ENCODE measurements at regions not wholly inside any gene's neighbourhood (a gene's known extent, or its start where the extent isn't known, plus 50 kb on each side); places are given as distances from the start of the nearest gene placed in this dataset.

GRCh38 chr11:111123463-111124398 lies 121.8 kb upstream of the POU2AF2 start:
- DNase-seq (peak; percentile 23), ATAC-seq (replicated peaks) (peak; percentile 94 to 99)
- Mint-ChIP-seq H3K36me3 (no peaks in the 10 kb centered on the region), H3K4me1 (peaks cover 18 to 29% of the 10 kb centered on the region in 2 donors), H3K27ac (peak overlapping the region; percentile 34), H3K4me3 (no peak overlapping the region), H3K9me3 (no peaks in the 10 kb centered on the region), H3K27me3 (peaks cover 0 to 4% of the 10 kb centered on the region in 2 donors)

- Mint-ChIP-seq H3K27me3 (peaks cover 0 to 4% of the 10 kb centered on the region in 2 donors), H3K27ac (no peak overlapping the region), H3K4me1 (peaks cover 20 to 30% of the 10 kb centered on the region in 2 donors), H3K36me3 (peaks cover 4 to 5% of the 10 kb centered on the region in 2 donors), H3K9me3 (peaks cover 6% of the 10 kb centered on the region in 2 donors), H3K4me3 (no peak overlapping the region)
- ATAC-seq (replicated peaks): no peak
- DNase-seq: no peak
Measured at GRCh38 chr11:111120696-111121302, 124.7 kb upstream of the POU2AF2 start.

GRCh38 chr11:111120161-111120560 lies 125.4 kb upstream of the POU2AF2 start:
- H3K9me3 Mint-ChIP-seq: peaks cover 6% of the 10 kb centered on the region in 2 donors
- H3K4me1 Mint-ChIP-seq: peaks cover 21 to 33% of the 10 kb centered on the region in 2 donors
- no peak for ATAC-seq (replicated peaks)
- H3K4me3 Mint-ChIP-seq: no peak overlapping the region
- peaks cover 4 to 5% of the 10 kb centered on the region in 2 donors for H3K36me3 Mint-ChIP-seq
- DNase-seq: no peak
- H3K27me3 Mint-ChIP-seq: peaks cover 0 to 4% of the 10 kb centered on the region in 2 donors
- H3K27ac Mint-ChIP-seq: no peak overlapping the region

- no peak overlapping the region for H3K4me3 Mint-ChIP-seq
Measured at GRCh38 chr11:111119751-111120150, 125.8 kb upstream of the POU2AF2 start.

GRCh38 chr11:111115890-111116289 lies 129.6 kb upstream of the POU2AF2 start:
- Mint-ChIP-seq H3K4me1 (peaks cover 10 to 26% of the 10 kb centered on the region in 2 donors), H3K36me3 (peaks cover 4 to 5% of the 10 kb centered on the region in 2 donors), H3K4me3 (no peak overlapping the region), H3K9me3 (peaks cover 6% of the 10 kb centered on the region in 2 donors), H3K27me3 (peaks cover 0 to 4% of the 10 kb centered on the region in 2 donors), H3K27ac (no peak overlapping the region)
- DNase-seq (no peak), ATAC-seq (replicated peaks) (peak in 1 of 2 donors; percentile 33)

More at GRCh38 chr11:111119751-111120150, 125.8 kb upstream of the POU2AF2 start:
- DNase-seq (no peak), ATAC-seq (replicated peaks) (no peak)
- Mint-ChIP-seq H3K27ac (no peak overlapping the region), H3K27me3 (peaks cover 0 to 4% of the 10 kb centered on the region in 2 donors), H3K9me3 (peaks cover 6% of the 10 kb centered on the region in 2 donors), H3K4me1 (peaks cover 21 to 33% of the 10 kb centered on the region in 2 donors), H3K36me3 (peaks cover 4 to 5% of the 10 kb centered on the region in 2 donors)

GRCh38 chr11:111114091-111114490 lies 131.4 kb upstream of the POU2AF2 start:
- peaks cover 6% of the 10 kb centered on the region in 2 donors for H3K9me3 Mint-ChIP-seq

GRCh38 chr11:111112614-111113013 lies 132.9 kb upstream of the POU2AF2 start:
- no peaks in the 10 kb centered on the region for H3K27me3 Mint-ChIP-seq
- H3K9me3 Mint-ChIP-seq: no peaks in the 10 kb centered on the region
- H3K4me1 Mint-ChIP-seq: peaks cover 11 to 29% of the 10 kb centered on the region in 2 donors
- H3K36me3 Mint-ChIP-seq: no peaks in the 10 kb centered on the region
- ATAC-seq (replicated peaks) (peak; percentile 67 to 82), DNase-seq (no peak)
- H3K27ac Mint-ChIP-seq: no peak overlapping the region
- no peak overlapping the region for H3K4me3 Mint-ChIP-seq

More at GRCh38 chr11:111114091-111114490, 131.4 kb upstream of the POU2AF2 start:
- peaks cover 4 to 5% of the 10 kb centered on the region in 2 donors for H3K36me3 Mint-ChIP-seq
- DNase-seq (no peak), ATAC-seq (replicated peaks) (no peak)
- no peak overlapping the region for H3K27ac Mint-ChIP-seq
- H3K27me3 Mint-ChIP-seq: no peaks in the 10 kb centered on the region
- peaks cover 10 to 26% of the 10 kb centered on the region in 2 donors for H3K4me1 Mint-ChIP-seq
- H3K4me3 Mint-ChIP-seq: no peak overlapping the region

- H3K9me3 Mint-ChIP-seq: no peaks in the 10 kb centered on the region
- peaks cover 12 to 23% of the 10 kb centered on the region in 2 donors for H3K4me1 Mint-ChIP-seq
- DNase-seq (no peak), ATAC-seq (replicated peaks) (peak; percentile 68 to 69)
- H3K27ac Mint-ChIP-seq: no peak overlapping the region
- H3K36me3 Mint-ChIP-seq: no peaks in the 10 kb centered on the region
- peaks cover 9 to 11% of the 10 kb centered on the region in 2 donors for H3K27me3 Mint-ChIP-seq
- no peak overlapping the region for H3K4me3 Mint-ChIP-seq
Measured at GRCh38 chr11:111107501-111107900, 138.0 kb upstream of the POU2AF2 start.

GRCh38 chr11:111106641-111107040 lies 138.9 kb upstream of the POU2AF2 start:
- no peak overlapping the region for H3K27ac Mint-ChIP-seq
- peaks cover 10 to 11% of the 10 kb centered on the region in 2 donors for H3K27me3 Mint-ChIP-seq
- H3K36me3 Mint-ChIP-seq: no peaks in the 10 kb centered on the region
- H3K4me3 Mint-ChIP-seq: no peak overlapping the region
- H3K9me3 Mint-ChIP-seq: no peaks in the 10 kb centered on the region
- no peak for ATAC-seq (replicated peaks)
- DNase-seq: no peak
- H3K4me1 Mint-ChIP-seq: peaks cover 7 to 15% of the 10 kb centered on the region in 2 donors

- ATAC-seq (replicated peaks) (no peak), DNase-seq (no peak)
- Mint-ChIP-seq H3K27ac (no peak overlapping the region), H3K36me3 (no peaks in the 10 kb centered on the region), H3K4me1 (peaks cover 7 to 15% of the 10 kb centered on the region in 2 donors), H3K9me3 (no peaks in the 10 kb centered on the region), H3K27me3 (peaks cover 10 to 11% of the 10 kb centered on the region in 2 donors), H3K4me3 (no peak overlapping the region)
Measured at GRCh38 chr11:111105566-111105965, 140.0 kb upstream of the POU2AF2 start.

- no peaks in the 10 kb centered on the region for H3K36me3 Mint-ChIP-seq
- H3K9me3 Mint-ChIP-seq: peaks cover 0 to 1% of the 10 kb centered on the region in 2 donors
- ATAC-seq (replicated peaks) (no peak), DNase-seq (no peak)
- no peak overlapping the region for H3K27ac Mint-ChIP-seq
- peaks cover 7 to 15% of the 10 kb centered on the region in 2 donors for H3K4me1 Mint-ChIP-seq
- H3K4me3 Mint-ChIP-seq: no peak overlapping the region
- peaks cover 10 to 11% of the 10 kb centered on the region in 2 donors for H3K27me3 Mint-ChIP-seq
Measured at GRCh38 chr11:111104185-111104584, 141.3 kb upstream of the POU2AF2 start.

GRCh38 chr11:111101881-111102280 lies 143.6 kb upstream of the POU2AF2 start:
- H3K9me3 Mint-ChIP-seq: peaks cover 0 to 1% of the 10 kb centered on the region in 2 donors
- no peak for ATAC-seq (replicated peaks)

GRCh38 chr11:111099028-111099713 lies 146.4 kb upstream of the POU2AF2 start:
- Mint-ChIP-seq H3K4me3 (no peak overlapping the region), H3K4me1 (peaks cover 8 to 22% of the 10 kb centered on the region in 2 donors), H3K27me3 (peaks cover 5 to 11% of the 10 kb centered on the region in 2 donors), H3K36me3 (no peaks in the 10 kb centered on the region), H3K27ac (no peak overlapping the region), H3K9me3 (peaks cover 0 to 1% of the 10 kb centered on the region in 2 donors)
- ATAC-seq (replicated peaks): no peak
- no peak for DNase-seq

More at GRCh38 chr11:111101881-111102280, 143.6 kb upstream of the POU2AF2 start:
- DNase-seq: no peak
- H3K27me3 Mint-ChIP-seq: peaks cover 10 to 11% of the 10 kb centered on the region in 2 donors
- H3K4me3 Mint-ChIP-seq: no peak overlapping the region
- no peak overlapping the region for H3K27ac Mint-ChIP-seq
- H3K36me3 Mint-ChIP-seq: no peaks in the 10 kb centered on the region
- peaks cover 6 to 12% of the 10 kb centered on the region in 2 donors for H3K4me1 Mint-ChIP-seq

GRCh38 chr11:111098091-111098490 lies 147.4 kb upstream of the POU2AF2 start:
- ATAC-seq (replicated peaks): peak; percentile 67 to 70

More at GRCh38 chr11:111098091-111098490, 147.4 kb upstream of the POU2AF2 start:
- Mint-ChIP-seq H3K27me3 (peaks cover 0 to 5% of the 10 kb centered on the region in 2 donors), H3K4me3 (no peak overlapping the region), H3K4me1 (peaks cover 10 to 23% of the 10 kb centered on the region in 2 donors), H3K9me3 (peaks cover 0 to 1% of the 10 kb centered on the region in 2 donors), H3K36me3 (no peaks in the 10 kb centered on the region), H3K27ac (no peak overlapping the region)
- DNase-seq: no peak

All from stimulated activated naive B cell treated with anti-CD40 and anti-IgM and Interleukin-4, amounts not matched to agents 10 μg/mL and 1 μg/mL and 100 μg/mL, for 72 hours (primary cell).